GM23338 (cell line): ENCODE measurements at regions not wholly inside any gene's neighbourhood (a gene's known extent, or its start where the extent isn't known, plus 50 kb on each side); places are given as distances from the start of the nearest gene placed in this dataset.

Experiments used
- ATAC-seq: fragments of 200-7000 bp; cut with Tn5 transposase; 3 replicates; pipeline ENCODE4 v1.9.1; 2020
- DNase-seq: peaks from one replicate; pipeline ENCODE4 v3.0.0-alpha.2; 2015; ENCODE audit warnings: low spot score
- H2AFZ ChIP-seq: fragments of 200-600 bp; sonication (generic); 2 replicates; pipeline ENCODE4 v1.8.0; 2016; ENCODE audit warnings: antibody characterized with exemption, mild to moderate bottlenecking, moderate library complexity
- H3F3A ChIP-seq: fragments of 200-600 bp; sonication (generic); replicated peaks from 2 replicates; pipeline ENCODE4 v1.8.0; 2017; ENCODE audit warnings: antibody characterized with exemption, mixed run types, low read depth
- H3K27ac ChIP-seq: fragments of 200-600 bp; sonication (generic); 2 replicates; pipeline ENCODE4 v1.6.1; 2016; ENCODE audit warnings: low read depth
- H3K27me3 ChIP-seq: fragments of 200-600 bp; sonication (generic); 2 replicates; pipeline ENCODE4 v1.8.0; 2016; ENCODE audit warnings: mild to moderate bottlenecking, mixed run types, moderate library complexity; ENCODE audit not compliant: insufficient read depth
- H3K36me3 ChIP-seq: fragments of 200-600 bp; sonication (generic); 2 replicates; pipeline ENCODE4 v1.8.0; 2016; ENCODE audit warnings: mild to moderate bottlenecking; ENCODE audit not compliant: insufficient read depth
- H3K4me1 ChIP-seq: fragments of 200-600 bp; sonication (generic); 2 replicates; pipeline ENCODE4 v1.8.0; 2016; ENCODE audit warnings: mild to moderate bottlenecking, moderate library complexity; ENCODE audit not compliant: insufficient read depth
- H3K4me2 ChIP-seq: fragments of 200-600 bp; sonication (generic); 2 replicates; pipeline ENCODE4 v1.7.1; 2017; ENCODE audit warnings: mixed run types
- H3K4me3 ChIP-seq: fragments of 200-600 bp; sonication (generic); 2 replicates; pipeline ENCODE4 v1.6.1; 2016; ENCODE audit warnings: mixed run types
- H3K79me2 ChIP-seq: fragments of 200-600 bp; sonication (generic); replicated peaks from 2 replicates; pipeline ENCODE4 v1.8.0; 2017; ENCODE audit warnings: mild to moderate bottlenecking; ENCODE audit not compliant: insufficient read depth
- H3K9me2 ChIP-seq: fragments of 200-600 bp; sonication (generic); 2 replicates; pipeline ENCODE4 v1.8.0; 2017; ENCODE audit not compliant: insufficient read depth
- H4K20me1 ChIP-seq: fragments of 200-600 bp; sonication (generic); replicated peaks from 2 replicates; pipeline ENCODE4 v1.8.0; 2017; ENCODE audit warnings: mild to moderate bottlenecking; ENCODE audit not compliant: insufficient read depth
- H3K27ac Mint-ChIP-seq: 2 replicates; pipeline ENCODE4 v1.8.0; 2020; ENCODE audit warnings: inconsistent platforms, mild to moderate bottlenecking, moderate library complexity, mixed read lengths
- H3K27me3 Mint-ChIP-seq: 3 replicates; pipeline ENCODE4 v1.8.0; 2022; ENCODE audit warnings: low read depth, mild to moderate bottlenecking, moderate library complexity, mixed read lengths, inconsistent platforms; ENCODE audit not compliant: insufficient read depth, poor library complexity
- H3K36me3 Mint-ChIP-seq: 3 replicates; pipeline ENCODE4 v1.8.0; 2021; ENCODE audit warnings: low read depth, mild to moderate bottlenecking, inconsistent platforms, moderate library complexity, mixed read lengths
- H3K4me1 Mint-ChIP-seq: 3 replicates; pipeline ENCODE4 v1.8.0; 2020; ENCODE audit warnings: mild to moderate bottlenecking, inconsistent platforms, mixed read lengths
- H3K4me3 Mint-ChIP-seq: 3 replicates; pipeline ENCODE4 v1.8.0; 2021; ENCODE audit warnings: moderate library complexity, mild to moderate bottlenecking, inconsistent platforms, mixed read lengths
- H3K9me3 Mint-ChIP-seq: 3 replicates; pipeline ENCODE4 v1.8.0; 2020; ENCODE audit warnings: moderate library complexity, mild to moderate bottlenecking, inconsistent platforms, mixed read lengths
- CREB1 ChIP-seq: fragments of 250-450 bp; sonication (Bioruptor Pico); IDR thresholded peaks from 2 replicates; pipeline ENCODE4 v1.5.0; 2020; ENCODE audit warnings: low read depth, mild to moderate bottlenecking, moderate library complexity
- CTCF ChIP-seq, 2 experiments: fragments of 200-600 bp in 1 of 2; sonication (generic) in 1 of 2; conservative IDR thresholded peaks; 2 replicates each; pipeline versions ENCODE4 v1.5.1 to v1.6.1; 2016 to 2017; ENCODE audit warnings: antibody characterized with exemption in 2 of 2, low read depth in 2 of 2, mild to moderate bottlenecking in 2 of 2, moderate library complexity in 1 of 2
- ETS1 ChIP-seq: IDR thresholded peaks from 2 replicates; pipeline ENCODE4 v1.6.1; 2016; ENCODE audit warnings: antibody characterized with exemption
- EZH2 ChIP-seq: fragments of 200-600 bp; sonication (generic); IDR thresholded peaks from one replicate; pipeline ENCODE4 v1.8.0; 2017; ENCODE audit warnings: antibody characterized with exemption, mild to moderate bottlenecking, low read depth; ENCODE audit not compliant: unreplicated experiment
- EZH2phosphoT487 ChIP-seq: fragments of 200-600 bp; sonication (generic); IDR thresholded peaks from one replicate; pipeline ENCODE4 v1.8.1; 2018; ENCODE audit warnings: antibody characterized with exemption; ENCODE audit not compliant: unreplicated experiment
- JUNB ChIP-seq: IDR thresholded peaks from one replicate; pipeline ENCODE4 v1.6.1; 2016; ENCODE audit warnings: antibody characterized with exemption; ENCODE audit not compliant: unreplicated experiment
- NANOG ChIP-seq: IDR thresholded peaks from 2 replicates; pipeline ENCODE4 v1.6.1; 2016; ENCODE audit warnings: antibody characterized with exemption, borderline replicate concordance
- POLR2AphosphoS5 ChIP-seq: IDR thresholded peaks from 2 replicates; pipeline ENCODE4 v1.6.1; 2016; ENCODE audit warnings: antibody characterized with exemption, low read depth
- REST ChIP-seq: IDR thresholded peaks from one replicate; pipeline ENCODE4 v1.6.1; 2018; ENCODE audit warnings: antibody characterized with exemption; ENCODE audit not compliant: unreplicated experiment
- ZNF114 ChIP-seq: fragments of 250-450 bp; sonication (Bioruptor Pico); IDR thresholded peaks from 2 replicates; pipeline ENCODE4 v1.5.0; 2020; ENCODE audit warnings: mild to moderate bottlenecking, moderate library complexity
- ZNF331 ChIP-seq: fragments of 250-450 bp; sonication (Bioruptor Pico); IDR thresholded peaks from 2 replicates; pipeline ENCODE4 v1.5.0; 2020; ENCODE audit warnings: low read depth, mild to moderate bottlenecking, moderate library complexity

- TF ChIP-seq EZH2phosphoT487, result no peak
- no peak for TF ChIP-seq CREB1 (CRISPR knock-in tag)
- no peak for TF ChIP-seq ZNF114
- TF ChIP-seq CTCF (conservative IDR thresholded peaks at IDR 0.05; ENCODE audit: low read depth in 2 of 2), result no peak
Measured at GRCh38 chr6:18634912-18635311, 247.8 kb downstream of the RNF144B start (continued).

GRCh38 chr6:18640134-18640533 is 253.0 kb downstream of the RNF144B start:
- Histone ChIP-seq H3K36me3 (no peaks in the 10 kb centered on the region), H2AFZ (no peak overlapping the region), H3K27me3 (no peaks in the 10 kb centered on the region), H3K4me2 (no peak overlapping the region), H3F3A (no peaks in the 10 kb centered on the region), H3K27ac (no peak overlapping the region), H3K4me1 (no peaks in the 10 kb centered on the region), H4K20me1 (no peaks in the 10 kb centered on the region), H3K9me2 (no peaks in the 10 kb centered on the region; the same call in 1 of the 2 replicates), H3K4me3 (no peak overlapping the region), H3K79me2 (no peaks in the 10 kb centered on the region)
- Mint-ChIP-seq H3K4me3 (no peak overlapping the region), H3K9me3 (no peaks in the 10 kb centered on the region), H3K36me3 (no peaks in the 10 kb centered on the region), H3K27ac (no peak overlapping the region), H3K27me3 (no peaks in the 10 kb centered on the region), H3K4me1 (peaks cover 3% of the 10 kb centered on the region; the same call in 1 of the 3 replicates)
- ATAC-seq (no peak), DNase-seq (no peak)
- no peak for TF ChIP-seq CREB1 (CRISPR knock-in tag)
- TF ChIP-seq ZNF331, result no peak
- no peak for TF ChIP-seq REST
- TF ChIP-seq EZH2, result no peak
- TF ChIP-seq NANOG, result no peak
- TF ChIP-seq CTCF (conservative IDR thresholded peaks at IDR 0.05; ENCODE audit: low read depth in 2 of 2), result no peak
- TF ChIP-seq JUNB, result no peak
- no peak for TF ChIP-seq EZH2phosphoT487
- TF ChIP-seq ETS1, result no peak
- TF ChIP-seq POLR2AphosphoS5, result no peak
